Brain microvascular endothelial cell (primary cell): ENCODE measurements at regions not wholly inside any gene's neighbourhood (a gene's known extent, or its start where the extent isn't known, plus 50 kb on each side); places are given as distances from the start of the nearest gene placed in this dataset.

Experiments
- DNase-seq: peaks from one replicate; pipeline ENCODE4 v3.0.0-alpha.2; 2020
- H3K27ac ChIP-seq: fragments of 250-450 bp; sonication (Bioruptor Pico); 2 replicates; pipeline ENCODE4 v1.5.1; 2020; ENCODE audit warnings: mild to moderate bottlenecking, moderate library complexity
- H3K27me3 ChIP-seq: fragments of 250-450 bp; sonication (Bioruptor Pico); replicated peaks from 2 replicates; pipeline ENCODE4 v1.5.1; 2020; ENCODE audit warnings: mild to moderate bottlenecking
- H3K36me3 ChIP-seq: fragments of 250-450 bp; sonication (Bioruptor Pico); replicated peaks from 2 replicates; pipeline ENCODE4 v1.5.1; 2020; ENCODE audit warnings: mild to moderate bottlenecking
- H3K4me3 ChIP-seq: 2 replicates; pipeline ENCODE4 v1.5.1; 2011; ENCODE audit warnings: low read depth, mild to moderate bottlenecking, control low read depth, low read length, moderate library complexity
- in situ Hi-C: cut with HindIII; loops from 2 replicates; pipeline ENCODE4 v1.10.0; 2017; ENCODE audit warnings: low sequenced_read_pairs, low pct_ligation_motif_present
- TF ChIP-seq, protein P1 (sequence below): IDR thresholded peaks from 2 replicates; pipeline ENCODE4 v1.5.1; 2011; ENCODE audit warnings: low read depth, mild to moderate bottlenecking, moderate library complexity, low read length, control low read depth, inconsistent platforms; ENCODE audit errors: missing control alignments

DNA sequence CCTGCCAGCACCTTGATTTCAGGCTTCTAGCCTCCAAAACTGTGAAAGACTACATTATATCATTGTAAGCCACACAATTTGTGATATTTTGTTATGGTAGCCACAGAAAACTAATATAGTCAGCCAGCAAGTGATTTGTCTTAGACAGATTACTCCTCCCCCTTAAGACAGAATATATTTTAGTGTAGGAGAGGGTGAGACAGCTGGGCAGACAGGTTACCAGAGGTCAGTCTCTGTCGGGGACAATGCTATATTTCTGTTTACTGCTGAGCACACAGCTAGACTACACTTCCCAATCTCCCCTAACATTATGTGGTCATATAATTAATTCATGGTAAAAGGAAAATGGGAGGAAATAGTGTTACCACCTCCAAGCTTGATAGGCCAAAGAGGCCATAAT lies 185.8 kb upstream of the PIK3C3 start:
- DNase-seq = no peak
- Histone ChIP-seq H3K36me3 (no peaks in the 10 kb centered on the region), H3K27me3 (no peaks in the 10 kb centered on the region), H3K4me3 (no peak overlapping the region), H3K27ac (no peak overlapping the region)
- TF ChIP-seq, protein P1, sequence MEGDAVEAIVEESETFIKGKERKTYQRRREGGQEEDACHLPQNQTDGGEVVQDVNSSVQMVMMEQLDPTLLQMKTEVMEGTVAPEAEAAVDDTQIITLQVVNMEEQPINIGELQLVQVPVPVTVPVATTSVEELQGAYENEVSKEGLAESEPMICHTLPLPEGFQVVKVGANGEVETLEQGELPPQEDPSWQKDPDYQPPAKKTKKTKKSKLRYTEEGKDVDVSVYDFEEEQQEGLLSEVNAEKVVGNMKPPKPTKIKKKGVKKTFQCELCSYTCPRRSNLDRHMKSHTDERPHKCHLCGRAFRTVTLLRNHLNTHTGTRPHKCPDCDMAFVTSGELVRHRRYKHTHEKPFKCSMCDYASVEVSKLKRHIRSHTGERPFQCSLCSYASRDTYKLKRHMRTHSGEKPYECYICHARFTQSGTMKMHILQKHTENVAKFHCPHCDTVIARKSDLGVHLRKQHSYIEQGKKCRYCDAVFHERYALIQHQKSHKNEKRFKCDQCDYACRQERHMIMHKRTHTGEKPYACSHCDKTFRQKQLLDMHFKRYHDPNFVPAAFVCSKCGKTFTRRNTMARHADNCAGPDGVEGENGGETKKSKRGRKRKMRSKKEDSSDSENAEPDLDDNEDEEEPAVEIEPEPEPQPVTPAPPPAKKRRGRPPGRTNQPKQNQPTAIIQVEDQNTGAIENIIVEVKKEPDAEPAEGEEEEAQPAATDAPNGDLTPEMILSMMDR = no peak
- in situ Hi-C loops = no loop called here

DNA sequence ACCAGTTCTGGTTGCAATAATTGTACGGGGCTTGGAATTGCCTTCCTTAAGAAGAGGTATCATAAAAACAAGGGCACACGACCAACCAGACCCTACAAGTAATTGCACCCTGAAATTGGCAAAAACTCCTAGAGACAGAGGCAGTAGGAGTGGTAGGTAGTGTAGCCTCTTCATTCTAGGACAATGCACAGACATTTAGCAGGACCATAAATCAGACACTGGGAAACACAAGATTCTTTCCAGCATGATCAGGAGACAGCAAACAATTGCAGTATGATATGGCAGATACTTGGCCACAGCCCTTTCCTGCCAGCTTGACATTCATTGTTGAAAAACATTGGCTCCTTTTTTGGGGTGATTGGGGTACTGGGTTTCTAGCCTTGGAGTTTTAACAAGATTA lies 186.6 kb upstream of the PIK3C3 start:
- TF ChIP-seq, protein P1 = no peak
- no peak for DNase-seq
- in situ Hi-C loops = no loop called here

DNA sequence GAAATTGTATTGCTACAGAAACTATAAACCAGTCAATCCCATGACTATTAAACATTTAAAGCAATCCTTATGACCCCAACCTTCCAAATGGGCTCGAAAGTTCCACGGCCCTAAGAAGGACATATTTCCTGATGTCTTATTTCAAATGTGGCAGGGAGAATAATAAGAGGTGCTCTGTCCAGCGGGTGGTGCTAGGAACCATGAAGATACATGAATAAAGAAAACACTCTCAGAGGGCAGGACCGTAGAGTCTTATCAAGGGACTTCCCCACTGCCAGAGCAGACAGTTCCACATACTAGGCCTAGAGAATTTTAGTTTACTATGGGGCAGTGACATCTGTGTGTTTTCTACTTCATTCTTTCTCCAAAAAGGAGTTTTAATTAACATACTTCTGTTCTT lies 187.1 kb upstream of the PIK3C3 start:
- H3K27me3 ChIP-seq = no peaks in the 10 kb centered on the region
- DNase-seq = peak; percentile 77
- TF ChIP-seq, protein P1 = peak; percentile 60
- no peak overlapping the region for H3K27ac ChIP-seq
- in situ Hi-C loops = no loop called here
- no peak overlapping the region for H3K4me3 ChIP-seq
- no peaks in the 10 kb centered on the region for H3K36me3 ChIP-seq

More for the DNA sequence above, 186.6 kb upstream of the PIK3C3 start:
- Histone ChIP-seq H3K27me3 (no peaks in the 10 kb centered on the region), H3K4me3 (no peak overlapping the region), H3K36me3 (no peaks in the 10 kb centered on the region), H3K27ac (no peak overlapping the region)

DNA sequence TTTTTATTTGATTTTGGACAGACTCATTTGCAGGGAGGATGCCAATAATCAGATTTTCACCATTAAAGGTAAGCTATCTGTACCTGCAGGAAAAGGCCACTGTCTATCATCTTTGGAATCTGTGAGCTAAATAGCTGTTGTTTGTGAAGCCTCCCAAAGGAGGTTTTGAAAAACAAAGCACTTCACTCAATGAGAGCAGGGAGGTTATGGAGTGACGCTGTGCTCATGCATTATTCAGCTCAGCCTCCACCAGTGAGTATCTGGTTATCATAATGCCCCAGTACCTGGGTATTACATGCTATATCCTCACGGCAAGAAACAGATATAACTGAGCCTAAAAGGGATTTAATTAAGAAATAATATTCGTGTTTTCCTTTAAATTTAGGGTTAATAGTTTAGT lies 189.6 kb upstream of the PIK3C3 start:
- DNase-seq = no peak
- in situ Hi-C loops = no loop called here
- Histone ChIP-seq H3K27me3 (no peaks in the 10 kb centered on the region), H3K4me3 (no peak overlapping the region), H3K36me3 (no peaks in the 10 kb centered on the region), H3K27ac (no peak overlapping the region)
- TF ChIP-seq, protein P1 = no peak

DNA sequence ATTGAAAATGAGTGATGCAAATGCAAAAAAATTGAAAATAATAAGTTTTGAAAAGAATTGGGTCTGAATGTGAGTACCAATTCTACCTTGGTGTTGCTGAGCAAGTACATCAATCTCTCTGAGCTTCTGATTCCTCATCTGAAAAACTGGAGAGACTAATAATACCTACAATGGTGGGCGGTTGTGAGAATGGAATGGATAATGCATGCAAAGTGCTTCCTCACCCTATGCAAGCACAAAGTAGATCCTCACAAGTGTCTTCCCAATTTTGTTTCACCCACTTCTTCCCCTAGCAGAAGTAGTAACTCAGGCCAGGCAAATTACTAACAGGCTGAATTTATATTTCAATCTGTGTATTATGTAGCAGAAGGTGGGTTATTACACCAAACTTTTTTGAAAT lies 191.7 kb upstream of the PIK3C3 start:
- H3K27ac ChIP-seq = no peak overlapping the region
- TF ChIP-seq, protein P1 = no peak
- no peak overlapping the region for H3K4me3 ChIP-seq
- H3K27me3 ChIP-seq = no peaks in the 10 kb centered on the region
- DNase-seq = no peak
- in situ Hi-C loops = no loop called here
- no peaks in the 10 kb centered on the region for H3K36me3 ChIP-seq

DNA sequence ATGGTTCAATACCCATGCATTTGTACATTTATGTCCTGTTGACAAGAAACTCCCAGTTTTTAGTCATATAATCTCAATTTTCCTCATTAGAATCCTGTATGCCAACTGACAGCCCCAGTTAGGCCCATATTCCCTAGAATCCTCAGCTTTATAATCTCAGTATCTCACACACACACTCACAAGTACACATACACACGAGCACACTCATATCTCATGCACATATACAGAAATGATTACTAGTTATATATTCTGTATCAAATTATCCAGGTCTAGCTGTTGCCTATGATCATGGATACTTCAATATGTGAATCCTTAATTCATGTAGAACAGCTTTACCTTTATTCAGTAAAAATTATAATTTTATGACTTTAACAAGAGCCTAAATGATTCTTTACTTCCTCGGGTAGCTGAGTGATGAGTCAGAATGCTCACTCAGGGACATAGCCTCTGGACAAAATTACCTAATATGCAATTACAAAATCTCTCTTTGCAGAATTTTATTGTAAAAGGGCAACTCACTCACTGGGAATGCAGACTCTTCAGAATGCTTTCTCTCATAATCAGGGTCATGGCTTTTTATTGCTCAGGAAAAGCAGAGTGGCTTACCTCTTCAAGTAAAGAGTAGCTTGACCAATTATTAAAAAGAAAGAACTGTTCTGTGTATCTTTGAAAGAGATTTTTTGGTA lies 193.6 kb upstream of the PIK3C3 start:
- H3K27me3 ChIP-seq = no peaks in the 10 kb centered on the region
- TF ChIP-seq, protein P1 = no peak
- no peaks in the 10 kb centered on the region for H3K36me3 ChIP-seq
- H3K27ac ChIP-seq = no peak overlapping the region
- no peak overlapping the region for H3K4me3 ChIP-seq
- in situ Hi-C loops = no loop called here
- DNase-seq = peak; percentile 72
